NT2/D1 (cell line): ENCODE measurements at regions not wholly inside any gene's neighbourhood (a gene's known extent, or its start where the extent isn't known, plus 50 kb on each side); places are given as distances from the start of the nearest gene placed in this dataset.

Experiments
- SUZ12 ChIP-seq: IDR thresholded peaks from 2 replicates; pipeline ENCODE4 v1.6.1; 2011; ENCODE audit not compliant: insufficient read length, insufficient read depth; ENCODE audit errors: extremely low read depth
- ZNF274 ChIP-seq: IDR thresholded peaks from 2 replicates; pipeline ENCODE4 v1.6.1; 2011; ENCODE audit warnings: mild to moderate bottlenecking, low read depth, low read length

DNA sequence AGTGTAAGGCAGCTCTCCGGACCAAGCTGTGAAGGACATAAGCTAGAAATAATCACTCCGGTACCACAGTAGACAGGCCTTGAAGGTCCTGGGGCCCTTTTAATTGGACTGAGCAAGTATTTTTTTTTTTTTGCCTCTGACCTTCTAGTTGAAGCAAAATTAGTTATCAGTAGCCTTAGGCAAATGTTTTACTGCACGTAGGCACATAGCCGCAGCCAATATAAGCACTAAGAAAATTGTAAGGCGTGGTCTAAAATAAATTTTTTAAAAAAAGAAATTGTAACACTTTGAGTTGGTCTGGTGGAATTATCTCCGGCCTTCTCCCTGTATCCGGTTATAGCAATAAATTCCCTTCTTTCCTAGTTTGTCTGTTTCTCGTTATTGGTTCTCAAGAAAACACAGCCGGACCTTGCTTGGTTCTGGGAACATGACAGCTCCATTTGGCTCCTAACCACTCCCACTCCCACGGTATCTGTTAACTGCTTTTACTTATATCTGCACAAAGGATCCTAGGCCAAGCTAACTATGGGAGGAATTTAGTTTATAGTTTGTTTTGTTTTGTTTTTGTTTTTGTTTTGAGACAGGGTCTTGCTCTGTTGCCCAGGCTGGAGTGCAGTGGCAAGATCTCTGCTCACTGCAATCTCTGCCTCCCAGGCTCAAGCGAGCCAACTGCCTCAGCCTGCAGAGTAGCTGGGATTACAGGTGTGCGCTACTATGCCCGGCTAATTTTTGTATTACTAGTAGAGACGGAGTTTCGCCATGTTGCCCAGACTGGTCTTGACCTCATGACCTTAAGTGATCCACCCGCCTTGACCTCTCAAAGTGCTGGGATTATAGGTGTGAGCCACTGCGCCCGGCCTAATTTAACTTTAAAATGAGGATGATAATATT, 124.4 kb upstream of the KIF5B start:
- TF ChIP-seq SUZ12 (no peak), ZNF274 (no peak)
